Keratinocyte (primary cell): ENCODE measurements at regions not wholly inside any gene's neighbourhood (a gene's known extent, or its start where the extent isn't known, plus 50 kb on each side); places are given as distances from the start of the nearest gene placed in this dataset.

Source experiments
- DNase-seq: peaks from one replicate; pipeline ENCODE4 v3.0.0-alpha.2; 2011; ENCODE audit warnings: low read depth, missing footprints, low spot score
- FAIRE-seq: peaks from 2 replicates; lab custom pipeline; 2011; peaks lifted over from hg19 to GRCh38; lab: Jason Lieb, UNC
- H2AFZ ChIP-seq: 2 replicates; pipeline ENCODE4 v1.6.0; 2012; ENCODE audit warnings: low read length, control low read depth, inconsistent platforms; ENCODE audit not compliant: control insufficient read depth
- H3K27ac ChIP-seq: 2 replicates; pipeline ENCODE4 v1.5.1; 2011; ENCODE audit warnings: low read length; ENCODE audit not compliant: control insufficient read depth, insufficient read depth
- H3K27me3 ChIP-seq: 3 replicates; pipeline ENCODE4 v1.6.0; 2011; ENCODE audit warnings: low read length; ENCODE audit not compliant: control insufficient read depth, insufficient read depth; ENCODE audit errors: extremely low read depth
- H3K36me3 ChIP-seq, 2 experiments: 2 replicates in 1 of 2; 3 replicates in 1 of 2; pipeline ENCODE4 v1.5.1; 2011; ENCODE audit warnings: low read length in 2 of 2, mild to moderate bottlenecking in 1 of 2; ENCODE audit not compliant: control insufficient read depth in 2 of 2, insufficient read depth in 2 of 2; ENCODE audit errors: extremely low read depth in 1 of 2
- H3K4me1 ChIP-seq: 3 replicates; pipeline ENCODE4 v1.5.1; 2011; ENCODE audit warnings: low read length; ENCODE audit not compliant: control insufficient read depth, insufficient read depth; ENCODE audit errors: extremely low read depth
- H3K4me2 ChIP-seq: 3 replicates; pipeline ENCODE4 v1.6.0; 2011; ENCODE audit warnings: low read depth, low read length; ENCODE audit not compliant: control insufficient read depth, insufficient read depth; ENCODE audit errors: extremely low read depth
- H3K4me3 ChIP-seq, 3 experiments: fragments of 200-600 bp in 1 of 3; sonication (generic) in 1 of 3; 2 replicates in 2 of 3; 3 replicates in 1 of 3; pipeline ENCODE4 v1.5.1; 2011 to 2016; ENCODE audit warnings: low read length in 3 of 3, mild to moderate bottlenecking in 3 of 3, control low read depth in 2 of 3, inconsistent platforms in 1 of 3, low read depth in 1 of 3, mixed read lengths in 1 of 3, mixed run types in 1 of 3, moderate library complexity in 1 of 3; ENCODE audit not compliant: control insufficient read depth in 2 of 3, insufficient read depth in 2 of 3; ENCODE audit errors: extremely low read depth in 1 of 3
- H3K79me2 ChIP-seq: 2 replicates; pipeline ENCODE4 v1.6.0; 2012; ENCODE audit warnings: low read length; ENCODE audit not compliant: control insufficient read depth, insufficient read depth
- H3K9ac ChIP-seq: 3 replicates; pipeline ENCODE4 v1.6.0; 2011; ENCODE audit warnings: low read length; ENCODE audit not compliant: control insufficient read depth, insufficient read depth; ENCODE audit errors: extremely low read depth
- H3K9me1 ChIP-seq: 3 replicates; pipeline ENCODE4 v1.6.0; 2011; ENCODE audit warnings: low read length; ENCODE audit not compliant: control insufficient read depth, insufficient read depth; ENCODE audit errors: extremely low read depth
- H3K9me3 ChIP-seq: 2 replicates; pipeline ENCODE4 v1.5.1; 2012; ENCODE audit warnings: low read depth, low read length; ENCODE audit not compliant: control insufficient read depth
- H4K20me1 ChIP-seq: 3 replicates; pipeline ENCODE4 v1.6.0; 2011; ENCODE audit warnings: low read length; ENCODE audit not compliant: control insufficient read depth, insufficient read depth; ENCODE audit errors: extremely low read depth
- EZH2 ChIP-seq: IDR thresholded peaks from one replicate; pipeline ENCODE4 v1.6.1; 2012; ENCODE audit warnings: inconsistent platforms, mild to moderate bottlenecking, low read length, moderate library complexity
- dilution Hi-C: fragments of 300-500 bp; cut with MboI; formaldehyde crosslinking; loops from one replicate; pipeline ENCODE4 v1.7.0; 2020; ENCODE audit warnings: low sequenced_read_pairs; ENCODE audit not compliant: extremely low pct_ligation_motif_present
- TF ChIP-seq, protein P1 (sequence below), 3 experiments: IDR thresholded peaks in 1 of 3; conservative IDR thresholded peaks in 1 of 3; optimal IDR thresholded peaks in 1 of 3; 2 replicates in 2 of 3; 3 replicates in 1 of 3; pipeline versions ENCODE3 to v1.5.1; 2011; ENCODE audit warnings: low read length in 3 of 3, mild to moderate bottlenecking in 3 of 3, moderate library complexity in 2 of 3, control low read depth in 1 of 3, inconsistent platforms in 1 of 3; ENCODE audit not compliant: insufficient read depth in 2 of 3; ENCODE audit errors: extremely low read depth in 1 of 3

DNA sequence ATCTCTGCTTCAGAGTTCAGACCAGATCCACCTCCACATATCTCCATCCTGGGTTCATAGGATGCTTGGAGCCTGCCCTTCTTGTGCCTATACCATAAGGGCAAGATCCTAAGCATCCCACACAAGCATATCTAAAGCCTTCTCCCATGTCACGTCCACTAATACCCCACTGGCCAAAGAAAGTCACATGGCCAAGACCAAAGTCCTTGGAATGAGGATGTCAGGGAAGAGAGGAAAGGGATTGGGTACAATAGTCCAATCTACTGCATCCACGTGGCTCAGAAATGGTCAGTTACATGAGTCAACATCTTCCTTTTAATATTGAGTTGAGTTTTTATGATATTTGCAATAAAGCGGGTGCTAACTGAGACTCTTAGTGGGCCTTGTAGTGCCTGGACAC, 515.9 kb upstream of the SULF2 start:
- Histone ChIP-seq H4K20me1 (no peaks in the 10 kb centered on the region), H3K9ac (no peak overlapping the region), H3K36me3 (no peaks in the 10 kb centered on the region), H3K27me3 (peaks cover 10% of the 10 kb centered on the region), H3K4me1 (peaks cover 15% of the 10 kb centered on the region), H3K9me3 (no peaks in the 10 kb centered on the region), H3K27ac (no peak overlapping the region), H2AFZ (no peak overlapping the region), H3K79me2 (no peaks in the 10 kb centered on the region), H3K9me1 (no peaks in the 10 kb centered on the region), H3K4me3 (no peak overlapping the region), H3K4me2 (no peak overlapping the region)
- dilution Hi-C loops: no loop called here
- DNase-seq (no peak), FAIRE-seq (no peak)
- TF ChIP-seq, protein P1, sequence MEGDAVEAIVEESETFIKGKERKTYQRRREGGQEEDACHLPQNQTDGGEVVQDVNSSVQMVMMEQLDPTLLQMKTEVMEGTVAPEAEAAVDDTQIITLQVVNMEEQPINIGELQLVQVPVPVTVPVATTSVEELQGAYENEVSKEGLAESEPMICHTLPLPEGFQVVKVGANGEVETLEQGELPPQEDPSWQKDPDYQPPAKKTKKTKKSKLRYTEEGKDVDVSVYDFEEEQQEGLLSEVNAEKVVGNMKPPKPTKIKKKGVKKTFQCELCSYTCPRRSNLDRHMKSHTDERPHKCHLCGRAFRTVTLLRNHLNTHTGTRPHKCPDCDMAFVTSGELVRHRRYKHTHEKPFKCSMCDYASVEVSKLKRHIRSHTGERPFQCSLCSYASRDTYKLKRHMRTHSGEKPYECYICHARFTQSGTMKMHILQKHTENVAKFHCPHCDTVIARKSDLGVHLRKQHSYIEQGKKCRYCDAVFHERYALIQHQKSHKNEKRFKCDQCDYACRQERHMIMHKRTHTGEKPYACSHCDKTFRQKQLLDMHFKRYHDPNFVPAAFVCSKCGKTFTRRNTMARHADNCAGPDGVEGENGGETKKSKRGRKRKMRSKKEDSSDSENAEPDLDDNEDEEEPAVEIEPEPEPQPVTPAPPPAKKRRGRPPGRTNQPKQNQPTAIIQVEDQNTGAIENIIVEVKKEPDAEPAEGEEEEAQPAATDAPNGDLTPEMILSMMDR (optimal IDR thresholded peaks at IDR 0.05 in 1 of 3, IDR thresholded peaks at IDR 0.05 in 1 of 3, conservative IDR thresholded peaks at IDR 0.05 in 1 of 3; ENCODE audit: extremely low read depth in 1 of 3, insufficient read depth in 2 of 3, low read length in 3 of 3): no peak
- no peak for TF ChIP-seq EZH2

DNA sequence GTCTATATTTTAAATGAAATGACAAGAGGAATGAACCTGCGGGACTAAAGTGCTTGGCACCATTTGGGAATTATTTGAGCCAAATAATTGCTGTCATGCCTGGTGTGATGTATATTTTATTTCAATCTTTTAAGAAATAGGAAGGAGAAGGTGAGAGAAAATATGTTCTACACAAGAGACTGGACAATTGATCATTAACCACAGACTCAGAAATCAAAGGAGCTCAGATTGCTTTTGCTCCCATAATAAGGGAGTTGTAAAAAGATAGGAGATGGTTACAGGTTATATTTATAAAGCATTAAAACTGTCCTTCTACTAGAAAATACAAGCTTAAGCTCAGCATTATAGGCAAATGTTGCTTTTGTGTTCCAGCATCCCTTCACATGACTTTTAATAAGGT, 515.2 kb upstream of the SULF2 start:
- dilution Hi-C loops: no loop called here
- Histone ChIP-seq H3K9ac (no peak overlapping the region), H4K20me1 (no peaks in the 10 kb centered on the region), H2AFZ (no peak overlapping the region), H3K79me2 (no peaks in the 10 kb centered on the region), H3K9me1 (no peaks in the 10 kb centered on the region), H3K4me2 (no peak overlapping the region), H3K4me3 (no peak overlapping the region), H3K4me1 (peaks cover 21% of the 10 kb centered on the region), H3K36me3 (no peaks in the 10 kb centered on the region), H3K27me3 (peaks cover 6% of the 10 kb centered on the region), H3K9me3 (no peaks in the 10 kb centered on the region), H3K27ac (no peak overlapping the region)
- TF ChIP-seq, protein P1 (optimal IDR thresholded peaks at IDR 0.05 in 1 of 3, IDR thresholded peaks at IDR 0.05 in 1 of 3, conservative IDR thresholded peaks at IDR 0.05 in 1 of 3; ENCODE audit: extremely low read depth in 1 of 3, insufficient read depth in 2 of 3, low read length in 3 of 3): no peak
- TF ChIP-seq EZH2: no peak
- DNase-seq: no peak
- no peak for FAIRE-seq
